OCI-LY7 (cell line): ENCODE measurements at regions not wholly inside any gene's neighbourhood (a gene's known extent, or its start where the extent isn't known, plus 50 kb on each side); places are given as distances from the start of the nearest gene placed in this dataset.

Experiments used
- CTCF ChIP-seq: fragments of 200-600 bp; sonication (generic); conservative IDR thresholded peaks from 2 replicates; pipeline ENCODE4 v1.5.1; 2014; ENCODE audit warnings: mild to moderate bottlenecking, antibody characterized with exemption, low read length, moderate library complexity, mixed read lengths
- EZH2phosphoT487 ChIP-seq: fragments of 200-600 bp; sonication (generic); IDR thresholded peaks from 2 replicates; pipeline ENCODE4 v1.6.1; 2018; ENCODE audit warnings: low read depth, borderline replicate concordance, mild to moderate bottlenecking, mixed run types, antibody characterized with exemption, low read length, moderate library complexity, mixed read lengths

- TF ChIP-seq CTCF, result no peak
- TF ChIP-seq EZH2phosphoT487, result no peak
Measured at GRCh38 chr9:91155181-91155580, 206.5 kb downstream of the AUH start.
